Chondrocyte (in vitro differentiated cells): ENCODE measurements at regions not wholly inside any gene's neighbourhood (a gene's known extent, or its start where the extent isn't known, plus 50 kb on each side); places are given as distances from the start of the nearest gene placed in this dataset.

ENCODE experiments used
- DNase-seq: peaks from one replicate; pipeline ENCODE4 v3.0.0; 2021; ENCODE audit warnings: mixed read lengths, low spot score
- H3K27ac Mint-ChIP-seq: one replicate; pipeline ENCODE4 v1.8.0; 2021; ENCODE audit warnings: mild to moderate bottlenecking, moderate library complexity, mixed read lengths; ENCODE audit not compliant: unreplicated experiment
- H3K27me3 Mint-ChIP-seq: 2 replicates; pipeline ENCODE4 v1.8.0; 2021; ENCODE audit warnings: low read depth, mixed read lengths
- H3K36me3 Mint-ChIP-seq: 2 replicates; pipeline ENCODE4 v1.8.0; 2021; ENCODE audit warnings: low read depth, mixed read lengths
- H3K4me1 Mint-ChIP-seq: 2 replicates; pipeline ENCODE4 v1.8.0; 2021; ENCODE audit warnings: low read depth, mild to moderate bottlenecking, mixed read lengths
- H3K4me3 Mint-ChIP-seq: one replicate; pipeline ENCODE4 v1.8.0; 2021; ENCODE audit warnings: mild to moderate bottlenecking, moderate library complexity, mixed read lengths; ENCODE audit not compliant: unreplicated experiment
- H3K9me3 Mint-ChIP-seq: 2 replicates; pipeline ENCODE4 v1.8.0; 2021; ENCODE audit warnings: low read depth, mixed read lengths
- TF ChIP-seq, protein P1 (sequence below): fragments of 200-600 bp; sonication (generic); IDR thresholded peaks from 2 replicates; pipeline ENCODE4 v1.5.0; 2021; ENCODE audit warnings: antibody characterized with exemption, mild to moderate bottlenecking, moderate library complexity

DNA sequence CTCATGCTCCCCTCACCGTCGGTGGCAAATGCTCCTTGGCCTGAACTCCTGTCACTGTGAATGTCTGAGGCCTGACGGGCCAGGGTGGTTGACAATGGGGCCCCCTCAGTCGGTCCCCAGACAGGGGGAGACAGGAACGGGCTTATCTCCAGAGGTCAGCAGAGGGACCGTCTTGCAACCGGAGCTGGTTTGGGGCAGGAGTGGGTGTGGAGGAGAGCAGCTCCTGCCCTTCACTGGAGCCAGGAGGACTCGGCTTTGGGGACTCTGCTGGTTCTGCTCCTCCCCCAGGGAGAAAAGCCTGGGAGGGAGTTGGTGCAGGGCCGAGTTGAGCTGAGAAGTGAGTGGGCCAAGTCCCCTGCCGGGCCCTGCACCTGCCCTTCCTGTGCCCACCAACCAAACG lies 354.4 kb downstream of the BRD1 start:
- H3K27me3 Mint-ChIP-seq = peaks cover 23% of the 10 kb centered on the region
- H3K4me1 Mint-ChIP-seq = no peaks in the 10 kb centered on the region
- TF ChIP-seq, protein P1, sequence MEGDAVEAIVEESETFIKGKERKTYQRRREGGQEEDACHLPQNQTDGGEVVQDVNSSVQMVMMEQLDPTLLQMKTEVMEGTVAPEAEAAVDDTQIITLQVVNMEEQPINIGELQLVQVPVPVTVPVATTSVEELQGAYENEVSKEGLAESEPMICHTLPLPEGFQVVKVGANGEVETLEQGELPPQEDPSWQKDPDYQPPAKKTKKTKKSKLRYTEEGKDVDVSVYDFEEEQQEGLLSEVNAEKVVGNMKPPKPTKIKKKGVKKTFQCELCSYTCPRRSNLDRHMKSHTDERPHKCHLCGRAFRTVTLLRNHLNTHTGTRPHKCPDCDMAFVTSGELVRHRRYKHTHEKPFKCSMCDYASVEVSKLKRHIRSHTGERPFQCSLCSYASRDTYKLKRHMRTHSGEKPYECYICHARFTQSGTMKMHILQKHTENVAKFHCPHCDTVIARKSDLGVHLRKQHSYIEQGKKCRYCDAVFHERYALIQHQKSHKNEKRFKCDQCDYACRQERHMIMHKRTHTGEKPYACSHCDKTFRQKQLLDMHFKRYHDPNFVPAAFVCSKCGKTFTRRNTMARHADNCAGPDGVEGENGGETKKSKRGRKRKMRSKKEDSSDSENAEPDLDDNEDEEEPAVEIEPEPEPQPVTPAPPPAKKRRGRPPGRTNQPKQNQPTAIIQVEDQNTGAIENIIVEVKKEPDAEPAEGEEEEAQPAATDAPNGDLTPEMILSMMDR = no peak
- H3K9me3 Mint-ChIP-seq = peaks cover 6% of the 10 kb centered on the region
- H3K36me3 Mint-ChIP-seq = no peaks in the 10 kb centered on the region
- DNase-seq = no peak
- H3K27ac Mint-ChIP-seq = no peak overlapping the region
- no peak overlapping the region for H3K4me3 Mint-ChIP-seq

DNA sequence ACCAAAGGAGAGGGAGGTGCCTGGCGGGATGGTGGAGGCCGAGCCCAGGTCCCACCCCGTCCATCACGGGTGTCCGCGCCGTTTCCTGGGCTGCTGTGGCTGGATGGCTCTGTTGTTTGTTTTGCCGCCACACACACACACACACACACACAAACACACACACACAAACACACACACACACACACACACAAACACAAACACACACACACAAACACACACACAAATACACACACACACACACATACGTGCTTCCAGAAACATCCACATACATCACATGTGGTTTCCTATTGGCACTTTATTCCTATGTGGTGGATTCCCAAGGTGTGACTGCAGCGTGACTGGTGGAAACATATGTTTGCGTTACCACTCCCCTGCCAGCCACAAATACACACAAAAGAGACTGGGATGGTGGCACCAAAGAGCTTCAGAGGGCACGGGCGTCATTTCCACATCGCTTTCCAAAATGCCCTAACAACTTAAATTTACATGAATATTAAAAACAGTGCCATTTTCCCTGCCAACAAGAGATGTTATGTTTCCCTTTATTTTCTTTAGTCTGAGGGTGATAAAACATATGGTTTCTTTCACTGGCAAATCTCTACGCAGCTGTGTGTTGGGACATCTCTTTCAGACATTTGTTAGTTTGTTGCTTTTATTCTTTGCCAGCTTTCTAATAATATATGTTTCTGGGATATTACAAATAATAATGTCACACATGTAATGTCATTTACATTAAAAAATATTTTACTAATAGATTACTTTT lies 356.8 kb downstream of the BRD1 start:
- Mint-ChIP-seq H3K4me1 (no peaks in the 10 kb centered on the region), H3K9me3 (no peaks in the 10 kb centered on the region), H3K4me3 (no peak overlapping the region), H3K27ac (no peak overlapping the region), H3K36me3 (no peaks in the 10 kb centered on the region), H3K27me3 (peaks cover 32% of the 10 kb centered on the region)
- no peak for DNase-seq
- TF ChIP-seq, protein P1 = no peak

DNA sequence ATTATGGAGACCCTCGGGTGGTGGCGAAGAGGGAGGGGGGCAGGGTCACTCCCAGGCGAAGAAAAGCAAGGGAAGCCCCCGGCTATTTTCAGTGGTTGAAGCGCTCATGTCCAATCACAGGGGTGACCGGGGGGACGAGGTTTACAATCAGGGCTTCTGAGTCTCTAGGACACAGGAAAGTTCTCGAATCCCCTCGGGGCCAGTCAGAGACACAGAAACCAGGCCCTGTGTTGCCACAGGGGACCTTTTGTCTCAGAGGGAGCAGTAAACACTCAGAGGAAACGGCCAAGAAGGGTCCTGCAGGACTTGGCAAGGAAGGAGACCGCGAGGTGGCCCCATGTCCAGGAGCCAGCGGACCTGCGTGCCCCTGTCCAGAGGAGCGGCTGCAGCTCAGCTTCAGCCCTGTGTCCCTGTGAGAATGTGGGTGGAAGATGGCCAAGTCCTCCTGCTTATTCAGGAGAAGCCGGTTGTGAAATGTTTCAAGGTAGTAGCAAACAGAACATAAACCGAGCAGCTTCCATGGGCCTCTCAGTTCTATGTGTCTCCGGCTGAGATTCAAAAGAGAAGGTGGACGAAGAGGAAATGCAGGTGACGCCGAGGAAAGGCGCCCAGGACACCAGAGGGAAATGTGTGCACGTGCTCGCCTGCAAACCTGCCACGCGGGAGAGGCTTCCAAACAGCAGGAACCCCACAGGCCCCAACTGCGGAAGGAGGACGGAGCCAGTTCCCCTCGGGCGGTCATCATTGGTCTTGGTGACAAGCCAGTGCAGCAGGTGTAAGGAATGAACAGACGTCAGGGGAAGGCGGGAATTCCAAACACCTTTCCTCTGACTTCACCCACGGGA lies 357.6 kb downstream of the BRD1 start:
- H3K4me1 Mint-ChIP-seq = no peaks in the 10 kb centered on the region
- no peak overlapping the region for H3K27ac Mint-ChIP-seq
- H3K4me3 Mint-ChIP-seq = no peak overlapping the region
- no peaks in the 10 kb centered on the region for H3K36me3 Mint-ChIP-seq
- TF ChIP-seq, protein P1 = no peak
- H3K27me3 Mint-ChIP-seq = peaks cover 27% of the 10 kb centered on the region
- DNase-seq = no peak
- no peaks in the 10 kb centered on the region for H3K9me3 Mint-ChIP-seq

DNA sequence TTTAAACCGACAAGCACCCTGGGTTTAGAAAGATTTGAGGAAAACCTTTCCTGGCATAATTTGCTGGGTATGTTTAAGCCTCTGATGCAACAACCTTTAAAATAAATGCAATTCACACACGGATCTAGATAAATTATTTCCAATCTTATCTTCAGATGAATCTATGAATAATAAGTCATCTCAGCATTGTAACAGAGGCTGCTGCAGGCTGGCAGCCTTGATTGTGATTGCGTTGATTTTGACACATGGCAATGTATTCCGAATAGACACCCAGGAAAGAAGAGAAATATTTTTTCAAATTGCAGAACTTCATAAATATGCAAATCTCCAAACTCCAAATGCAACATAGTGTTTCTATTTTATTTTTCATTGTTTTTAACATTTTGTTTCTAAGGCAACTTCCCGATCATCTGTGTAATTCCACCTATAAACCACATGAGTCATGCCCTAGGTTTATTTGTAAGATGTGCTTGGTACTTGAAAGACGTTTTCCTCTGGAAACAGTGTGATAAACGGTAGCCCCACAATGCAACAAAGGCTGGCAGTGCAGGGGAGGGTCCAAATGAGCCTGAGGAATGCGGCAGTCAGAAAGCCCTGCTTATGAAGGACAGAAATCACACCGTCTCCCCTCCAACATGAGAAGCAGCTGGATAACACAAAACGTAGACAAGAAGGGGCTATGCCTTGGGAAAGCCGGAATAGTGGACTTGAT lies 359.0 kb downstream of the BRD1 start:
- peaks cover 18% of the 10 kb centered on the region for H3K27me3 Mint-ChIP-seq
- no peaks in the 10 kb centered on the region for H3K9me3 Mint-ChIP-seq
- H3K36me3 Mint-ChIP-seq = no peaks in the 10 kb centered on the region
- TF ChIP-seq, protein P1 = no peak
- no peak for DNase-seq
- H3K4me3 Mint-ChIP-seq = no peak overlapping the region
- H3K4me1 Mint-ChIP-seq = no peaks in the 10 kb centered on the region
- no peak overlapping the region for H3K27ac Mint-ChIP-seq
